SH-SY5Y (cell line): ENCODE measurements at regions not wholly inside any gene's neighbourhood (a gene's known extent, or its start where the extent isn't known, plus 50 kb on each side); places are given as distances from the start of the nearest gene placed in this dataset.

Experiments
- GATA2 ChIP-seq: IDR thresholded peaks from 2 replicates; pipeline ENCODE4 v1.6.1; 2011; ENCODE audit warnings: mild to moderate bottlenecking, low read depth, low read length
- GATA3 ChIP-seq: IDR thresholded peaks from 2 replicates; pipeline ENCODE4 v1.6.1; 2011; ENCODE audit warnings: low read depth, mild to moderate bottlenecking, low read length, moderate library complexity

DNA sequence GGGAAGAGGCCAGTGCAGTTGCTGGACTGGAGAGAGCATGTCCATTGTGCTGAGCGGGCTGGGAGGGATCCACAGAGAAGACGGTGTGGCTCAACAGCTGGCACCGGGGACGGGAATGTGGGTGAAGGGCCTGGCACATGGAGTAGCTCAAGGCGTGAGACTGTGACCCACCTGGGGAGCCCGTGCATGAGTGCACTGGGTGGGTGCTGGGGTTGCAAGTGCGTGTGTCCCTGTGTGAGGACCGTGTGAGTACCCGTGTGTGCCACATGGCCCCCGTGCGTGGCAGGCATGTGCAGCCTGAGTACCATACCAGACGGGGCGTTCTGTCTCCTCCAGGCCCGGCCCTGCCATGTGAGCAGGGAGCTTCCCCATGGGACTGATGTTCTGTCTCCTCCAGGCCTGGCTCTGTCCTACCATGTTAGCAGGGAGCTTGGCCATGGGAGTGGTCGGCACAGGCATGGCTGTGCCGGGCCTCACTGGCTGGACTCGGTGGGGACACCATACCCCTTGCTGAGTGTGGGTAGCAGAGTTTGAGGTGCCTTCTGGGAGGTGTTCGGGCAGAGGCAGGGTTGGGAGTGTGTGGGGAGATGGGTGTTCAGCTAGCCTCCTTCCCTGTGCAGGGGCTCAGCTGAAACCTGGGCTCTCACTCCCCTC, 234.4 kb downstream of the TMEM121 start:
- TF ChIP-seq GATA2 (no peak), GATA3 (no peak)
